Stimulated activated naive CD4-positive, alpha-beta T cell treated with Interleukin-2 at 50 U/mL for 16 hours (primary cell): ENCODE measurements at regions not wholly inside any gene's neighbourhood (a gene's known extent, or its start where the extent isn't known, plus 50 kb on each side); places are given as distances from the start of the nearest gene placed in this dataset.

ENCODE experiments used
- DNase-seq: peaks from one replicate; lab custom pipeline; 2025; lab: John Stamatoyannopoulos, UW

GRCh38 chr2:12495247-12495868, 221.4 kb upstream of the TRIB2 start:
- DNase-seq = no peak

GRCh38 chr2:12498286-12498685, 218.4 kb upstream of the TRIB2 start:
- no peak for DNase-seq

GRCh38 chr2:12498704-12499103, 218.0 kb upstream of the TRIB2 start:
- DNase-seq = no peak

GRCh38 chr2:12500899-12501298, 215.8 kb upstream of the TRIB2 start:
- no peak for DNase-seq

GRCh38 chr2:12501469-12502158, 215.1 kb upstream of the TRIB2 start:
- DNase-seq = peak; percentile 80

- DNase-seq = peak; percentile 52
These were observed 214.0 kb upstream of the TRIB2 start for GRCh38 chr2:12502759-12503158.

GRCh38 chr2:12504443-12504842, 212.3 kb upstream of the TRIB2 start:
- peak; percentile 49 for DNase-seq

- no peak for DNase-seq
These were observed 209.9 kb upstream of the TRIB2 start for GRCh38 chr2:12506846-12507245.

GRCh38 chr2:12507295-12507694, 209.4 kb upstream of the TRIB2 start:
- peak; percentile 87 for DNase-seq

- no peak for DNase-seq
These were observed 206.7 kb upstream of the TRIB2 start for GRCh38 chr2:12510070-12510469.

- DNase-seq = no peak
These were observed 203.4 kb upstream of the TRIB2 start for GRCh38 chr2:12513339-12513738.

- no peak for DNase-seq
These were observed 202.6 kb upstream of the TRIB2 start for GRCh38 chr2:12514168-12514567.

- DNase-seq = peak; percentile 16
These were observed 201.9 kb upstream of the TRIB2 start for GRCh38 chr2:12514631-12515437.

GRCh38 chr2:12515871-12516270, 200.9 kb upstream of the TRIB2 start:
- no peak for DNase-seq

GRCh38 chr2:12533337-12534005, 183.3 kb upstream of the TRIB2 start:
- no peak for DNase-seq

GRCh38 chr2:12534646-12535263, 182.0 kb upstream of the TRIB2 start:
- no peak for DNase-seq

- DNase-seq = no peak
These were observed 179.8 kb upstream of the TRIB2 start for GRCh38 chr2:12536976-12537375.

GRCh38 chr2:12538138-12538694, 178.5 kb upstream of the TRIB2 start:
- DNase-seq = no peak

- DNase-seq = no peak
These were observed 177.4 kb upstream of the TRIB2 start for GRCh38 chr2:12539336-12539735.

- DNase-seq = no peak
These were observed 176.8 kb upstream of the TRIB2 start for GRCh38 chr2:12539776-12540562.
